ENCODE measurements at regions not wholly inside any gene's neighbourhood (a gene's known extent, or its start where the extent isn't known, plus 50 kb on each side); places are given as distances from the start of the nearest gene placed in this dataset.

DNA sequence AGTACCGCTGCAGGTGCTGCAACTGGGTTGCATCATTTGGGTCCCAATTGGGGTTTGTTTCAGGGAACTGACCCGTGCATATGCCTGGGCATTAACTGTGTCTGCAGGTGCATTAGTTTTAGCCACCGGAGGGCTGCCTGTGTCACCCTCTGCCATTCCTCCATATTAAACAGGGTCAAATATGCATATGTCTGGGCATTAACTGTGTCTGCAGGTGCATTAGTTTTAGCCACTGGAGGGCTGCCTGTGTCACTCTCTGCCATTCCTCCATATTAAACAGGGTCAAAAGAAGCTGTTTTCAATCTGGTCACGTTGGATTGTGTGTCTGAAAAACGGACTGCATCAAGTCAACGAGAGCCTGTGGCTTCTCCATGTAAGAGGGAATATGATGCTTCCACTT lies 1317.0 kb downstream of the TMEM121 start:
- TF ChIP-seq POLR2AphosphoS5 (IDR thresholded peaks at IDR 0.05; ENCODE audit: low read depth) (no peak), GABPA (IDR thresholded peaks at IDR 0.05; ENCODE audit: low read depth) (no peak), SPI1 (IDR thresholded peaks at IDR 0.05; ENCODE audit: borderline replicate concordance, low read depth) (no peak)
- TF ChIP-seq, protein P1, sequence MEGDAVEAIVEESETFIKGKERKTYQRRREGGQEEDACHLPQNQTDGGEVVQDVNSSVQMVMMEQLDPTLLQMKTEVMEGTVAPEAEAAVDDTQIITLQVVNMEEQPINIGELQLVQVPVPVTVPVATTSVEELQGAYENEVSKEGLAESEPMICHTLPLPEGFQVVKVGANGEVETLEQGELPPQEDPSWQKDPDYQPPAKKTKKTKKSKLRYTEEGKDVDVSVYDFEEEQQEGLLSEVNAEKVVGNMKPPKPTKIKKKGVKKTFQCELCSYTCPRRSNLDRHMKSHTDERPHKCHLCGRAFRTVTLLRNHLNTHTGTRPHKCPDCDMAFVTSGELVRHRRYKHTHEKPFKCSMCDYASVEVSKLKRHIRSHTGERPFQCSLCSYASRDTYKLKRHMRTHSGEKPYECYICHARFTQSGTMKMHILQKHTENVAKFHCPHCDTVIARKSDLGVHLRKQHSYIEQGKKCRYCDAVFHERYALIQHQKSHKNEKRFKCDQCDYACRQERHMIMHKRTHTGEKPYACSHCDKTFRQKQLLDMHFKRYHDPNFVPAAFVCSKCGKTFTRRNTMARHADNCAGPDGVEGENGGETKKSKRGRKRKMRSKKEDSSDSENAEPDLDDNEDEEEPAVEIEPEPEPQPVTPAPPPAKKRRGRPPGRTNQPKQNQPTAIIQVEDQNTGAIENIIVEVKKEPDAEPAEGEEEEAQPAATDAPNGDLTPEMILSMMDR (IDR thresholded peaks at IDR 0.05; ENCODE audit: insufficient read depth, low read length): no peak
- TF ChIP-seq, protein P2, sequence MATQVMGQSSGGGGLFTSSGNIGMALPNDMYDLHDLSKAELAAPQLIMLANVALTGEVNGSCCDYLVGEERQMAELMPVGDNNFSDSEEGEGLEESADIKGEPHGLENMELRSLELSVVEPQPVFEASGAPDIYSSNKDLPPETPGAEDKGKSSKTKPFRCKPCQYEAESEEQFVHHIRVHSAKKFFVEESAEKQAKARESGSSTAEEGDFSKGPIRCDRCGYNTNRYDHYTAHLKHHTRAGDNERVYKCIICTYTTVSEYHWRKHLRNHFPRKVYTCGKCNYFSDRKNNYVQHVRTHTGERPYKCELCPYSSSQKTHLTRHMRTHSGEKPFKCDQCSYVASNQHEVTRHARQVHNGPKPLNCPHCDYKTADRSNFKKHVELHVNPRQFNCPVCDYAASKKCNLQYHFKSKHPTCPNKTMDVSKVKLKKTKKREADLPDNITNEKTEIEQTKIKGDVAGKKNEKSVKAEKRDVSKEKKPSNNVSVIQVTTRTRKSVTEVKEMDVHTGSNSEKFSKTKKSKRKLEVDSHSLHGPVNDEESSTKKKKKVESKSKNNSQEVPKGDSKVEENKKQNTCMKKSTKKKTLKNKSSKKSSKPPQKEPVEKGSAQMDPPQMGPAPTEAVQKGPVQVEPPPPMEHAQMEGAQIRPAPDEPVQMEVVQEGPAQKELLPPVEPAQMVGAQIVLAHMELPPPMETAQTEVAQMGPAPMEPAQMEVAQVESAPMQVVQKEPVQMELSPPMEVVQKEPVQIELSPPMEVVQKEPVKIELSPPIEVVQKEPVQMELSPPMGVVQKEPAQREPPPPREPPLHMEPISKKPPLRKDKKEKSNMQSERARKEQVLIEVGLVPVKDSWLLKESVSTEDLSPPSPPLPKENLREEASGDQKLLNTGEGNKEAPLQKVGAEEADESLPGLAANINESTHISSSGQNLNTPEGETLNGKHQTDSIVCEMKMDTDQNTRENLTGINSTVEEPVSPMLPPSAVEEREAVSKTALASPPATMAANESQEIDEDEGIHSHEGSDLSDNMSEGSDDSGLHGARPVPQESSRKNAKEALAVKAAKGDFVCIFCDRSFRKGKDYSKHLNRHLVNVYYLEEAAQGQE (IDR thresholded peaks at IDR 0.05; ENCODE audit: insufficient replicate concordance, low read depth): no peak
